Hepatocyte (in vitro differentiated cells): ENCODE measurements at regions not wholly inside any gene's neighbourhood (a gene's known extent, or its start where the extent isn't known, plus 50 kb on each side); places are given as distances from the start of the nearest gene placed in this dataset.

Experiments
- EZH2 ChIP-seq: fragments of 200-600 bp; sonication (generic); IDR thresholded peaks from 2 replicates; pipeline ENCODE4 v1.6.1; 2016; ENCODE audit warnings: antibody characterized with exemption, mild to moderate bottlenecking, borderline replicate concordance
- EZH2phosphoT487 ChIP-seq: fragments of 200-600 bp; sonication (generic); IDR thresholded peaks from one replicate; pipeline ENCODE4 v1.6.1; 2018; ENCODE audit warnings: antibody characterized with exemption, mild to moderate bottlenecking, low read depth, moderate library complexity; ENCODE audit not compliant: unreplicated experiment, severe bottlenecking
- TF ChIP-seq, protein P1 (sequence below): fragments of 200-600 bp; sonication (generic); IDR thresholded peaks from 2 replicates; pipeline ENCODE4 v1.5.1; 2016; ENCODE audit warnings: antibody characterized with exemption, mild to moderate bottlenecking; ENCODE audit not compliant: poor library complexity

DNA sequence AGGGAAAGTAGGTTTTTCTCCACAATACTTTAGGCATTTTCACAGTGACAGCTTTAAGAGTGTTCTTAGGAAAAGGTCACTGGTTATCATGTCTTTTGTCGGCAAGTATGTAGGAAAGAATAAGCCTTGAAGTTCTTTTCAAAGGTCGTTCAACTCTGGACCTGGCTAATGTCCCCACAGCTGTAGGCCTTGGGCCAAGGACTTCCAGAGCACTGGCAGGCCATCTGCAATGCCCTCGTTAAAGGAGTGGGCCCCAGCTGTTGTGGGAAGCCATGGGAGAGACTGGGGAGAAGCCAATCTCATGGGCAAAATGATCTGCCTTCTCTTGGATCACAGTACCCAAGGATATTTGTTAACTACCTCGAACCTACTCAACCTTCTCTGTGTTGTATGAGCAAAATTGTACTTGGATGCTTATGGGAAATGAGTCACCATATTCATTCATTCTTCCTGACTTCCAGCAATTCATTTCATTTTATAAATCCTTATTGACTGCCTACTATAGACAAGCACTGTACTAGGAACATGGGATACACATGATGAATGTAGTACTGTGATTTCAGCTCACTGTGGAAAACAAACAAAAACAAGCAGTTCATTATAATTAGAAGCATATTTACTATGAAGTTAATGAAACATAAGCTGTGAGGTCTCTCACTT lies 141.1 kb upstream of the KIT start:
- TF ChIP-seq EZH2, result no peak
- TF ChIP-seq, protein P1, sequence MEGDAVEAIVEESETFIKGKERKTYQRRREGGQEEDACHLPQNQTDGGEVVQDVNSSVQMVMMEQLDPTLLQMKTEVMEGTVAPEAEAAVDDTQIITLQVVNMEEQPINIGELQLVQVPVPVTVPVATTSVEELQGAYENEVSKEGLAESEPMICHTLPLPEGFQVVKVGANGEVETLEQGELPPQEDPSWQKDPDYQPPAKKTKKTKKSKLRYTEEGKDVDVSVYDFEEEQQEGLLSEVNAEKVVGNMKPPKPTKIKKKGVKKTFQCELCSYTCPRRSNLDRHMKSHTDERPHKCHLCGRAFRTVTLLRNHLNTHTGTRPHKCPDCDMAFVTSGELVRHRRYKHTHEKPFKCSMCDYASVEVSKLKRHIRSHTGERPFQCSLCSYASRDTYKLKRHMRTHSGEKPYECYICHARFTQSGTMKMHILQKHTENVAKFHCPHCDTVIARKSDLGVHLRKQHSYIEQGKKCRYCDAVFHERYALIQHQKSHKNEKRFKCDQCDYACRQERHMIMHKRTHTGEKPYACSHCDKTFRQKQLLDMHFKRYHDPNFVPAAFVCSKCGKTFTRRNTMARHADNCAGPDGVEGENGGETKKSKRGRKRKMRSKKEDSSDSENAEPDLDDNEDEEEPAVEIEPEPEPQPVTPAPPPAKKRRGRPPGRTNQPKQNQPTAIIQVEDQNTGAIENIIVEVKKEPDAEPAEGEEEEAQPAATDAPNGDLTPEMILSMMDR, result no peak
- no peak for TF ChIP-seq EZH2phosphoT487
